Inflammatory macrophage (primary cell): ENCODE measurements at regions not wholly inside any gene's neighbourhood (a gene's known extent, or its start where the extent isn't known, plus 50 kb on each side); places are given as distances from the start of the nearest gene placed in this dataset.

Source experiments
- DNase-seq, 2 donors: peaks; one replicate each; pipeline ENCODE4 v3.0.0-alpha.2; 2020 to 2022

DNA sequence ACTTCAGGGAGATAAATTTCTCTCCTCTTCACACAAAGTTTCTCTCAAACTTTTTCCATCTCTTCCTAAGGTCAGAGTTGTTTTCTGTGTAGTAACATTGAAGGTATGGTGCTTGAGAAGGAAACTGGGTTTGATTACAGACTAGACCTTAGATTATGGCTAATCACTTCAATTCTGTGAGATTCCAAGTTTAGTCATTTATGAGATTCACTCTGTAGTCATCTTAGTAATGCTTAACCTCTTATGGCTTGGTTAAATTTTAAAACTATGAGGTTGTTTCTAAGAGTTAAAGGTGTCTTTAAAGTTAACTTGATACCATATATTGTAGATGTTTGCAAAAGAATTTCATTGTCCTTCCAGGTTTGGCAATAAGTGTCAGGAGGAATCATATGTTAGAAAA lies 1092.2 kb downstream of the KCNT2 start:
- no peak for DNase-seq

DNA sequence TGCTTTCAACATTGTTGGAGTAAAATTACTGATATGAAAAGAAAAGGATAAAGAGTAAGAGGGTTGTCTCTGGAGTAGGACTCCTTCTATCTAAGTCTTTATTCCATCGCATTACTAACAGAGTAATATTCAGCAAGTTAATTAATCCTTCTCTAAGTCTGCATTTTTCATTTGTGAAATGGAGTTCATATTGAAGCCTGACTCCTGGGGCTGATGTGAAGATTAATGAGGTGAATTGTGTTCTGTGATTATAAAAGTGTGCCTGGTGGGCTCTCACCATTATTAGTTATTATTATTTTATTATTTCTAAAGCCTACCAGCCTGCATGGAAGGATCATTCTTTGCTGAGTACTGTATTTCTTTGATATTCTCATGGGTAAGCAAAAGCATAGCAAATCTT lies 1096.7 kb downstream of the KCNT2 start:
- DNase-seq: no peak

DNA sequence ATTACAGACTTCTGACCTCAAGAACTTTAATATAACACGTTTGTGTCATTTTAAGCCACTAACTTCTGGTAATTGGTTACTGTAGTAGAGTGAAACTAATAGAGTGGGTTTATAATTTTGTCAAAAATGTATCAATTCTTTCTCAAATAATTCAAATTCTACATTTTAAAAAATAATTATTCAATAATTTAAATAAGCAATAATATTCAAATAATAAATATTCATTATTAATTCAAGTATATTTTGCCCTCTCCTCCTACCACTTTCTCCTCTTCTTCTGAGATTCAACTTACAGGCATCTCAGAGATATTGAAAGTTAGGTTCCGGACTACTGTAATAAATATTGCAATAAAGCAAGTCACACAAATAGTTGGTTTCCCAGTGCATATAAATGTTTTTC lies 1107.1 kb downstream of the KCNT2 start:
- no peak for DNase-seq

DNA sequence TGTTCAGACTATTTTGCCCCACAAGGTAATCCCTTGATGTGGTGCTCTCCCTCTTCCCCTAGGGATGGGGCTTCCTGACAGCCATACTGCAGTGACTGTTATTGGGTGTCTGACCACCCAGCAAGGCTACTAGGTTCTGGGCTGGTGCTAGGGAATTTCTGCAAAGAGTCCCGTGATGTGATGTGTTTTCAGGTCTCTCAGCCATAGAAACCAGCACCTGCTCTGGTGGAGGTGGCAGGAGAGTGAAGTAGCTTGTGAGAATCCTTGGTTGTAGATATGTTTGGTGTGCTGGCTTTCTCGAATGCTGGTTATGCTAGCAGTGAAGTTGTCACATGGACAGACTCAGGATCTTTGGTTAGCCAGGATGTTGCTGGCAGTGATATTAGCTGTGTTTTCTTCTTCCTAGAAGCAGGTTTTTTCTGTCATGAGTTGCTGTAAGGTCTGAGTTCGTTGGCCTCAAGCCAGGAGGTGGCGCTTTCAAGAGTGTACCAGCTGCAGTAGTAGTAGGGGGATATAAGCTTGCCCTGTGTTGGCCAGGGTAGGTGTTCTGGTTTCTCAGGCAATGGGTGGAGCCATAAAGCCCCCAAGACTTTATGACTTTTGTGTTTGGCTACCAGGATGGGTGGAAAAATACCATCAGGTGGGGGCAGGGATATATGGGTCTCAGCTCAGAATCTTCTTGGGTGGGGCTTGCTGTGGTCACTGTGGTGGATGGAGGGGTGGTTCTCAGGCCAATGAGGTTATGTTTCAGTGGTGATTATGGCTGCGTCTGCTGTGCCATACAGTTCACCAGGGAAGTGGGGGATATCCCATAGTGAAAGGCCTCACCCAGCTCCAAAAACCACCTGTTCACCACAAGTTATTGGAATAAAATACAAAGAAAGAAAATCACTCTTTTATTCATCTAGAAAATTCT lies 1112.3 kb downstream of the KCNT2 start:
- no peak for DNase-seq

DNA sequence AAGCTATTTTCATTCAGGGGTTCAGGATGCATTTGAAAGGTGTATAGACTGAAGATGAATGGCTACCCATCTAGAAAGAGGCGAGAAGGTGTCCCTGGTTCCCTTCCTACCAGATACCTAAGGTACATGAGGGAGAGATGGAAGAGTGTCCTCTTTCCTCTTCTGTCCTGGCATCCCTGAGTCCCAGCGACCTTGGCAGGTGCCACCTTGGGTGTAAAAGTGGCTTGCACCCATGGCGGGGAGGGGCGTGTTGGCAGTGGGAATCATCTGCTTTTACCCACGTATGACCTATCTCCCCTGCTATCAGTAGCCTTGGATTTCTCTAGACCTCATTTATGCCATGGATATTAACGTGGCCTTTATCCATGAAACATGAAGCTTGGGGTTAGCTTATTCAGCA lies 1126.1 kb downstream of the KCNT2 start:
- no peak for DNase-seq

DNA sequence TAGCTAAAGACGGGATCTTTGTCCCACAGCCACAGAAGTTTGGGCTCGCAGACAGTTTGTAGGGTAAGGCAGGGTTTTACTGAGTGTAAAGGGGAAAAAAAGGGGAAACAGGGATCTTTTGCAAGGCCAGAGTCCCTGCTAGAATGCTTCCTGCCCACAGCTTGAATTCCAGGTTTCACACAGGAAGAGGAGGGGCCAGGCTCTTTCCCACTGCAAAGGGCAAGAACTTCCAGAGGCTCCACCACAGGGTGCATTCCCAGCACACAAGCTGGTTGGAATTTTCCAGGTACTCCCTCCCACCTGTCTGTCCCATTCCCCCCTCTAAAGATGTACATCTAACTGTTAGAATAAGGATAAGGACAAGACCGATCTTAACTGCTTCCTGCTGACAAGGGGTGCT lies 1126.9 kb downstream of the KCNT2 start:
- no peak for DNase-seq

DNA sequence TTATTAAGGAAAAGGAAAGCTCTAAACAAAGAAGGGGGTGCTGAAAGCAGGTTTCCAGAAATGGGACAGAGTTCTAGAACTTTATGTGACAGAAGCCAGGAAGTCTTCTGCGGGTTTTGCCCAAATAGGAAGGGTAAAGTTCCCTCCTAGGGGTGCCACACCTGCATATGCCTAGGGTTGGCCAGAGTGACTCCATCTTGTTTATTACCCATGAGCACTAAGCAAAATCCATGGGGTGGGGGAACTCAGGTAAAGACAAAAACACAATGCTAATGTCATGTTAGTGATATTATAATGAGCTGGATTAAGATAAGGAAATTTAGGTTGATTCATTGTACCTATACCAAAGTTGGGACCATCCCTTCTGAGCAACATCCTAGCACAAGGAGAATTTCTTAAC lies 1132.7 kb downstream of the KCNT2 start:
- no peak for DNase-seq

DNA sequence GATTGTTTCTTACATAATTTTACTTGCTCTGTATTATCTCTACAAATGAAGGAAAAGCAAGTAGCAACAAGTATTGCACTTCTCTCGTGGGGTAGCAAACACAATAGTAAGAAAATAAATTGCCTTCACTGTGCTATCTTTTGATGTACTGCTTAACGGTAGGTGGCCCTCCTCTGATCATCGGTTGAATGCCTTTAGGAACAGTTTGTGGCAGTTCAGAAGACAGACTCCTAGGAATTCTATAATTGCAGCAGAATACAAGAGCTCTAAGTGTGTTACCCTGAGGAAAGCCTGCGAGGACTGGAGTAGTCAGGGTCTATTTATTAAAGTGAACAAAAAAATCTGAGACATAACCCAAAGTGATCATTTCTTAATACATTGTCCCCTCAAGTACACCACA lies 1135.9 kb downstream of the KCNT2 start:
- no peak for DNase-seq

DNA sequence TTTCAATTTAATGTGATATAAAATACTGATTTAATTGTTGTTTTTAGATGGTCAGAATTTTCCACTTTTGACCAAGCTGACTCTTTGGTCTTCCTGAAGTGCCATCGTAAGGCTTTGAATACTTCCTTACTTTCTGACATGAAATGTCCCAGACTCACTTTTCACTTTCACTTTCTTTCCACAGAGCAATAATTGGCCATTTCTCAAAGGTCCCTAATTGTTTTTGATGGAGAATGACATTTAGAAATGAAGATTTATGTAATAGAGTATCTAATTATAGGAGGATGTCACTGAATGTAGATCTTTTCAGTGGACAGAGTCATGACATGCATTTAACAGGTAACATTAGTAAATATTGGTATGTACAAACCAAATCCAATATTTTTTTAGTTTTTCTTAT lies 1141.6 kb downstream of the KCNT2 start:
- DNase-seq: no peak

DNA sequence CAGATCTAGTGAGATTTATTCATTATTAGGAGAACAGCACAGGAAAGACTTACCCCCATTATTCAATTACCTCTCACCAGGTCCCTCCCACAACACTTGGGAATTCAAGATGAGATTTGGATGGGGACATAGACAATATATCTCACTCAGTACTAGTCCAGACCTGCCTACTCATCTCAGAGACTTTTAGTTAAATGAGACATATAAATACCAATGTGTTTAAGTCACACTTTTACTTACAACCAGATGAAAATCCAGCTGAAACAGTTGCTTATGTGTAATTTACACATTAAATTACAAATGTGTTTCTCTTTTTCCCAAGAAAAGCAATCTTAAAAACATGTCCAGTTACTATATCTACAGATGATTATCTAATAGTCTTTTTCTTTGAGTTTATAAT lies 1145.6 kb downstream of the KCNT2 start:
- no peak for DNase-seq

DNA sequence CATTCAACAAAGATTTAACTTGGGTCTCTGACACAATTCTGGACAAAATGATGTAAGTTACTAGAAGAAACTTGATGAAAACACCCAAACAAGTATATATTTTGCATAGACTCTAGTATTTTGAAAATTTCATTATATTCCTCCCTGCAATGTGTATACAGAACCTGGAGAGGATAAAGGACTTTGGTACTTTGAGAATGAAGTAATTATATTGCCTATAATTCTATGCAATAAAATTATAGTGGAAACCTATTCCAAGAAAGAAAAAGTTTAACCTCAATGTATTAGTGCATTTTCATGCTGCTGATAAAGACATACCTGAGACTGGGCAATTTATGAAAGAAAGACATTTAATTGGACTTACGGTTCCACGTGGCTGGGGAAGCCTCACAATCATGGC lies 1146.1 kb downstream of the KCNT2 start:
- no peak for DNase-seq

DNA sequence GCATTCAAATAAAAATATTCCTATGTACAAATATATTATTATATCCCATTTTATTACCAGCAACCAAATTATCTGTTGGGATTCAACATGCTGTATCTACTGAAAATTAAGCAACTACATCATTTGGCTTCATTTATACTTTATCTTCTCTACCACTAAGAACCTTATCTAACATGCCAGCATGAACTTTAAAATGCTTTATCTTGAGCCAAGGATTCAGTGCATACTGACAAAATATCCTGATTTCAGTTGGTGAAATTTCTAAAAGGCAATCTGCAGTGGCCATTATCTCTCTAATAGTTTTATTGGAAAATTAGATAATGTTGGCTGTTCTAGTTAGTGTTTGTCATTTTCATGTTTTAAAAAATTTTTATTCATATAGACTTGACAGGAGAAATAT lies 1149.9 kb downstream of the KCNT2 start:
- no peak for DNase-seq

DNA sequence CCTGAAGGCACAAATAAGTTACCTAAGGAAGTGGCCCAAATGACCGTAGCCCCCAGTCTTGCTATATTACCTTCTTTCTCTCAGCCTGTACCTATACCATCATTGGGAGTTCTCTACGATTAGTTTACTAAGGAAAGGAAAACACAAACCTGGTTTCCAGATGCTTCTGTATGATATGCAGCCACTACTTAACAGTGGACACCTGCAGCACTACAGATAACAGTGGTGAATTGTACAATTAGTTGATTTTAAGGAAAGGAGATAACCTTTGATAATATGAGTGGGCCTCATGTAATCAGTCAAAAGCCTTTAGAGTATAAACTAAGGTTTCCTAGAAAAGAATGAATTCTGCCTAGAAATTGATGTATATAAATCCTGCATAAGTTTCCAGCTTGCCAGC lies 1157.4 kb downstream of the KCNT2 start:
- DNase-seq: no peak

DNA sequence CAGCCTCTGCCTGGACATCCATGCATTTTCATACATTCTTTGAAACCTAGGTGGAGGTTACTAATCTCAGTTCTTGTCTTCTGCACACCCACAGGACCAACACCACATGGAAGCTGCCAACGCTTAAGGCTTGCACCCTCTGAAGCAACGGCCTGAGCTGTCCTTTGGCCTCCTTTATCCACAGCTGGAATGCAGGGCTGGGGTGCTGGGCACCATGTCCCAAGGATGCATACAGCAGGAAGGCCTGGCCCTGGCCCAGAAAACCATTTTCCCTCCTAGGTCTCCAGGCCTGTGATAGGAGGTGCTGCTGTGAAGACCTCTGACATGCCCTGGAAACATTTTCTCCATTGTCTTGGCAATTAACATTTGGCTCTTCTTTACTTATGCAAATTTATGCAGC lies 1168.6 kb downstream of the KCNT2 start:
- DNase-seq: no peak

DNA sequence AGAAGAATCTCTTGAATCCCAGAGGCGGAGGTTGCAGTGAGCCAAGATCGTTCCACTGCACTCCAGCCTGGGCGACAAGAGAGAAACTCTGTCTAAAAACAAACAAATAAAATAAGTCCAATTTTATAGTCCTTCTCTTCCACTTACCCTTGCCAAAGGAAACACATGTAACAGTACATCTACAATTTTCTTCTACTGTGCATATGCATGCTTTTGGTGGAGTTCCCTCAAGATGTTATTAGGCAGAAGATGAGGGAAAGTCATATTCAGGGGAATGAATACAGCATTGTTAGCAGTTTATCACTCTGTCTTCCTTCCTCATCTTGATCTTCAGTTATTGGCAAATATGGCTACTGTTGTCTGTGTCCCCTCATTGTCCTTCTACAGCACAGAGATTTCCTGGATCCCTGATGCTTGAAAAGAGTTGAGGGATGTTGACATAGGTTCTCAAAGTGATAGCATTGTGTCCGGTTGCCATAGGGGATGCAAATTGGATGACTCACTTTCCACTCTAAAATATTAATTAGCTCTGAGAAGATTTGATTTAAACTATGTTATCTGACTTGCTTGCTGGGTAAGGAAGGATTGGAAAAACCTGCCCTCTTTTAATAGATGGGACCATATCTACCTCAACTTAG lies 1173.6 kb downstream of the KCNT2 start:
- no peak for DNase-seq

DNA sequence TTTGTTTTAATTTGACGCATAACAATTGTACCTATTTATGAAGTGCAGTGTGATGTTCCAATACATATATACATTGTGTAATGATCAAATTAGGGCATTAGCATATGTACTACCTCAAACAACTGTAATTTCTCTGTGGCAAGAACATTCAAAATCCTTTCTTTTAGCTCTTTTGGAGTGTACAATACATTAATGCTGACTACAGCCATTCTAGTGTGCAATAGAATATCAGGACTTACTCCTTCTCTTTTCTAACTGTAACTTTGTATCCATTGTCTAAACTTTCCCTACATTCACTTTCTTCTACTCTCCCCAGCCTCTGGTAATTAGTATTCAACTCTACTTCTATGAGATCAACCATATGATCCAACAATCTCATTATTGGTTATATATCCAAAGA lies 1177.4 kb downstream of the KCNT2 start:
- DNase-seq: no peak

DNA sequence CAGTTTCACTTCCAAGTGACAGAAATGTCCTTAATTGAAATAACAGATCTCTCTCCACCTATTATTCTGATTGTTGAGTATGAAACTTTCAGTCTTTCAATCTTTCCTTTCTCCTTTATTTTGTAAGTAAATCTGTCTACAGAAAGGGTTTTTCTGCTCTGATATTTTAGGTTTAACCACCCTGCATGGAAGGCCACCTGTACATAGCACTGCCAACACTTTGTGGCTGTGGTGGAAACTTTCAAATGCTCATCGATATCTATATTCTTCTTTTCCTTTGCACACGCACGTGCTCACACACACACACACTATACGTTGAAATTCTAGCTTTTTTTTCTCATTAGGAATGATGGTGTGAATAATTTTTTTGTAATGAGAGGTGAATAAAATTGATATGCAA lies 1179.3 kb downstream of the KCNT2 start:
- DNase-seq: no peak

DNA sequence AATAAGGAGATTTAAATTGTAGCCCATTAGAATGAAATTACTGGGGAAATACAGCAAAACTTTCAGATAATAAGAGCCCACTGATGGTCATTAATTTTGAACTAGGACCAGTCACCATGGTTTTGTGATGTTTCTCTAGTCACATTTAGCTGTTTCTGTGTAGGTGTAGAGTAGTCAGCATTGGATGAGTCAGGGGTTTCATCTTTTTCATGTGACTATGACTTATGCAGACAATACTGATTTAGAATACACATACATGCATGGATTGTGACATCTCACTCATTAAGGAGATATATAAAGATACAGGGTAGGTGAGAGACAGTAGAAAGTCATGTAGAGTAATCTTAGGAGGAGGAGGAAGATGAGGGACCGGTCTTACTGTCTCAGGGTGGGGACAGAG lies 1192.7 kb downstream of the KCNT2 start:
- DNase-seq: peak; percentile 7 to 10

DNA sequence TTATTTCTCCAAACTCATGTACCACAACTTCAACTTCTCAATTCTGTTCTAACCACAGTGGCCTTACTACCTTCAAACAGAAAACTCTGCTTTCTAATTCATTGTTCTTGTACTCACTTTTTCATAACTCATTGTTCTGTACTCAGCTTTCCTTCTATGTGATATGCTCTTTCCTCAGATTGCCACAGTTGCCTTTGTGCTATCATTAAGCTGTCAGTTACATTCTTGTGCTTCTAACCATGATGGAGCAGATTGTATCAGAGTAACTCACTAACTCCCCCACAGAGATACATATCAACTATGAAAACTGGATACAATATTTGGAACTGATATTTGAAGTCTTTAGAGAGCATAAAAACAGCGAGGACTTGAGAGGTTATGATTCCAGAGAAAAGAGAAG lies 1213.7 kb downstream of the KCNT2 start:
- no peak for DNase-seq

DNA sequence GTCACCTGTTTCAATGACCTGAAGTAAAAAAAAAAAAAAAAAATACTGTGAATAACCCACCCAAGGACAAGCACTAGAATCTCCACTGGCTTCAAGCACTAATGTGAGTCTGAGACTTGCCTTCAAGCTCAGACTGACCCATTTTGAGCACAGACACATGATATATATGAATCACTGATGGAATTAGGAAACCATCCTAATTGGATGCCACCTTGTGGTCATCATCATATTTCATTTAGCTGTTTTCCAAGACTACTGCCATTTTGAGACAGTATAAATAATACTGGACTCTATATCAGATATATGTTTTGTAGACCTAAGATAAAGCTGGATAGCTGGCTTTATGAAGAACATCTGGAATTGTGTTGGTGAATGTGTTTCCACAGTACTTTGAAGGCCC lies 1232.0 kb downstream of the KCNT2 start:
- no peak for DNase-seq

DNA sequence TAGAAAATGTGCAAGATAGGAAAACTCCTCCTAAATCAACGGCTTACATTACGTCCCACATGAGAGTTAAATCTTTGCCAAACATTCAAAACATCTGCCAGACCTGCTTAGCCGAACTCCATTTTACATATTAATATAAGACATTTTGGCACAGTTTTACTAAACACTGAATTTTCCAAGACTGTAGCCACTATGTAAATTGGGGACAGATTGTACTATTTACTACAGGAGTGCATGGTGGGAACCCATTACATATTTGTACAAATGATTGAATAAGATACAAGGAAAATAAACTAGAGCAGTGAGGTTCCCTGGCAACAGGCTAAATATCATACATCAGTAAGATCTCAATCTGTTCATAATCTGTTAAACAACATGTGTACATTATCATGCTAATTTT lies 1234.4 kb downstream of the KCNT2 start:
- no peak for DNase-seq

DNA sequence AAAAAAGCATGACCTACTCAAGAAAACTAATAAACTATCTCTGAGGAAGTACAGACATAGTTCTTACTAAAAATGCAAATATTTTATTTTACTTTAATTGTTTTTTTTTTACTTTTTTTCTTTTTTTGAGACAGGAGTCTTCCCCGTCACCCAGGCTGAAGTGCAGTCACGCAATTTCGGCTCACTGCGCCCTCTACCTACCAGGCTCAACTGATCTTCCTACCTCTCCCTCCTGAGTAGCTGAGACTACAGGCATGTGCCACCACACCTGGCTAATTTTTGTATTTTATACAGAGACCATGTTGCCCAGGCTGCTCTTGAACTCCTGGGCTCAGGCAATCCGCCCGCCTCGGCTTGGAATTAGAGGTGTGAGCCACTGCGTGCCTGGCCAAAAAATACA lies 1263.1 kb downstream of the KCNT2 start:
- DNase-seq: no peak

DNA sequence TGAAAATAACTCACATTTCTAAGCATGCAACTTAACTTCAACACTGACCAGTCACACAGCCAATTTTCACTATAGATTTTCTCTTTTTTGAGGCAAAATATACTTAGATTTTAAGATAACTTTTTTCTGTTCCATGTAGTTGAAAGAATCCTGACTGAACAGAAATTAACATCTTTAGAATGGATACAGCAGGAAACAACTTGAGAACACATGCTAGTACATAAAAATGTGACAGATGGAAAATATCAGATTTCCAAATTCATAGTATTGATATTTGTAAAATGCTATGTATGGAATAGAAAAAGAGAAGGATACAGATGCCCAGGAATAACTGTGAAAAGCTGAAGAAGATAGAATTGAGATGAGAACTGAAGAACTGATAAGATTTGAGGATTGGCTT lies 1270.6 kb downstream of the KCNT2 start:
- DNase-seq: no peak

DNA sequence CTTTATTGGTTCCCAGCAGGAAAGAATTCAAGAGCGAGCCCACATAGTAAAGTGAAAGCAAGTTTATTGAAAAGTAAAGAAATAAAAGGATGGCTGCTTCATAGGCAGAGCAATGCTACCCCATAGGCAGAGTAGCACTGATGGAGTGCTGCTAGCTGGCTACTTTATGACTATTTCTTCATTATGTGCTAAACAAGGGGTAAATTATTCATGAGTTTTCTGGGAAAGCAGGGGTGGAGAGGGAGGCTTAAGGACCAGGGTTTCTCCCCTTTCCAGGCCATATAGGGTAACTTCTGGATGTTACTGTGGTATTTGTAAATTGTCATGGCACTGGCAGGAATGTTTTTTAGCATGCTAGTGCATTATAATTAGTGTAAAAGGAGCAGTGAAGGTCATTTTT lies 1271.4 kb downstream of the KCNT2 start:
- DNase-seq: no peak

DNA sequence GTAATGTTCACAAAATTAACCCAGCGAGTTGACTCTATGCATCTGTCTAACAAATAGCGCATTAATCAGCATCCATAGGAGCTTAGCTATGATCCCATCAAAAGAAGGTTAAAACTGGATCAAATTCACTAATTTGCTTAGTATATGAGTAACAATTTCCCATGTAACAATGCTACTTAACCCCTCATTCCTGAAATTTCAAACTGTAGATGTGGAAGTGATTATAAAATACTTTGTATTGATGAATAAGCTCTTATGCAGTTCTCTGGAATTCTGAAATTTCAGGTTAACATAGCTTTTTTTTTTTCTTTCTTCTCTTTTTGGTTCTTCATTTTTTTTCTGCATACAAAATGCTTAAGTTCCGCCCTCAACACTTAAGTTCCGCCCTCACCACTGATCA lies 1272.7 kb downstream of the KCNT2 start:
- no peak for DNase-seq
